ENCODE measurements at regions not wholly inside any gene's neighbourhood (a gene's known extent, or its start where the extent isn't known, plus 50 kb on each side); places are given as distances from the start of the nearest gene placed in this dataset.

GRCh38 chr6:168131464-168132415 lies 52.7 kb upstream of the FRMD1 start:
- FAIRE-seq: no peak

DNA sequence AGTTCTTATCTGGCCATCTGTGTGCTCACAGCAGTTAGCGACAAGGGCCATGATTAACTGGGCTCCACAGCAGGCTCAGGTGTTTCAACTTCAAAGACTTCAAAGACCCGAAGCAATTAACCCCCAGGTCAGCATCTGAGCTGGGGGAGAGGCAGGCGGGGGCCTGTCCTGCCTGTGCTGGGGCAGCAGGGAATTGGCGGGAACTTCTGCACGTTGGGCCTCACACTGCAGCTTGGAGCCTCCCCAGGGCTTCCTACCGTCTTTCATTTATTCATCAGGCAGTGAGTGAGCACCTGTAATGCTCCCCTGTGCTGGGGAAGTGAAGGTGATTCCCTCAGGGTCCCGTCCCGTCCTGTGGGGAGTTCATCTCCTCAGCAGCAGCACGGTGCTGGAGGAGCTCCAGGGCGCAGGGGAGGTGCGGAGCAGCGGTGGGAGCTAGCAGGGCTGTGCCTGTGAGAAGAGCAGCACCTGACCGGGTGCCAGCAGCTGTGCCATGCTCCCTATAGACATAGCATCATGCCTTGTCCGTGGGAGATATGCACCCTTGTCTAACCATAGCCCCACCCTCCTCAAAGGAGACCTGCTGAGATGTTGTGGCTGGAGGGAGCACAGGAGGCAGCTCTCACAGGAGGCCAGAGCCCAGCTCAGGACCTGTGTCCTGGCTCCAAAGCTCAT lies 51.8 kb upstream of the FRMD1 start:
- FAIRE-seq: no peak

- no peak for FAIRE-seq
Measured at GRCh38 chr6:168130168-168130696, 51.2 kb upstream of the FRMD1 start.

DNA sequence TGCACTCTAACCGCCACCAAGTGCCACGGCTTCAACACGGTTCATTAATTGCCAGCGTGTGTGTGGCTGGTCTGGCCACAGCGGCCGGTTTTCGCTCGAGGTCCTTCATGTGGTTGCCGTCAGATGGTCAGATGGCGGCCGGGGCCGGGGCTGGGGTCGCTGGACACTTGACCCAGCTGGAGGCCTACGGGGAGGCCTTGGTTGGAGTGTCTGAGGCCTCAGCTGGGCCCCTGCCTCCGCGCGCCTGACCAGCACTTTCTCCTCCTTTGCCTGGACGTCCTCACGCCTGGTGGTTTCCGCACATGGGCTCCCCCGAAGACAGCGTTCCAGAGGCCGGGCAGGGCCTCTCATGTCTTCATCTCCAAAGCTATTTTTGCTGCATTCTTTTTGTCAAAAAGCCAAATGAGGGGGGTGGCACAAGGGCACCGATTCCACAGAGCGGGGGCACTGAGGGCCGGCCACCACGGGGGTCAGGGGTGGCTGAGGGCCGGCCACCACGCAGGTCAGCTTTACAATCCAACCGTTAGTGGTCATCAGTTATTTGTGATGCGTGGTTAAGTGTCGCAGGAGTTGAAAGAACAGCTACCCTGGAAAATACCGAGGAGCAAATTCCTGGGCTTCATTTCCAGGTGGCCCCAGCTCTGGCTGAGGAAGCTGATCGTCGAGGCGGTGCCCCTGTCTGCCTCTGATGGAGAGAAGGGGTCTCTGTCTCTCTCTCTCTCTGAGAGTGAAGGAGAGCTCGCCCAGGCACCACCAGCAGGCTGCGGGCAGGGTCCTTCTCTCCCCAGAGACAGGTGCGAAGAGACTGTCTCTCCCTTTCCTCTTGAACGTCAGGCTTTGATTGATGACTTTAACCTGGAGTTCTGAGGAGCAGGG lies 50.5 kb upstream of the FRMD1 start:
- FAIRE-seq: no peak

- FAIRE-seq: no peak
Measured at GRCh38 chr6:168128631-168129291, 49.7 kb upstream of the FRMD1 start.

Data from islet of Langerhans (tissue), 1 donor.